ENCODE measurements at regions not wholly inside any gene's neighbourhood (a gene's known extent, or its start where the extent isn't known, plus 50 kb on each side); places are given as distances from the start of the nearest gene placed in this dataset.

GRCh38 chr13:66207610-66208009, 1022.5 kb downstream of the PCDH9 start:
- Histone ChIP-seq H2AK5ac (ENCODE audit: insufficient read length, low read length) (no peak overlapping the region), H3K9ac (ENCODE audit: extremely low read depth, insufficient read length, low read length) (no peak overlapping the region), H3K27me3 (ENCODE audit: insufficient read depth, low read length) (no peaks in the 10 kb centered on the region), H3K14ac (ENCODE audit: insufficient read depth, low read length) (no peak overlapping the region), H3K79me1 (ENCODE audit: insufficient read depth, low read depth, low read length, poor library complexity, severe bottlenecking) (no peaks in the 10 kb centered on the region), H2BK5ac (ENCODE audit: insufficient read length, low read length) (no peak overlapping the region), H2BK12ac (ENCODE audit: insufficient read length, low read depth, low read length) (no peak overlapping the region), H3K4me1 (ENCODE audit: insufficient read depth, low read length) (no peaks in the 10 kb centered on the region), H3K4me2 (ENCODE audit: insufficient read depth, insufficient read length, low read length) (no peak overlapping the region), H2AFZ (ENCODE audit: low read length) (no peak overlapping the region), H3K9me3 (ENCODE audit: control insufficient read depth, low read depth, low read length) (no peaks in the 10 kb centered on the region), H3K79me2 (ENCODE audit: insufficient read depth, low read length) (no peaks in the 10 kb centered on the region), H3K4ac (ENCODE audit: low read depth, low read length) (no peak overlapping the region), H3K18ac (ENCODE audit: insufficient read length, low read depth, low read length) (no peak overlapping the region), H2BK15ac (ENCODE audit: low read depth, low read length) (no peak overlapping the region), H3K23ac (ENCODE audit: insufficient read length, low read depth, low read length) (no peak overlapping the region), H3K56ac (ENCODE audit: insufficient read length, low read depth, low read length) (no peak overlapping the region), H2BK20ac (ENCODE audit: low read depth, low read length, poor library complexity, severe bottlenecking) (no peak overlapping the region), H3K23me2 (ENCODE audit: insufficient read length, low read depth, low read length, poor library complexity, severe bottlenecking) (no peaks in the 10 kb centered on the region), H4K8ac (replicated peaks; ENCODE audit: insufficient read length, low read depth, low read length) (no peak overlapping the region), H3K27ac (ENCODE audit: insufficient read length, low read depth, low read length) (no peak overlapping the region), H4K5ac (ENCODE audit: insufficient read length, low read depth, low read length) (no peak overlapping the region), H2BK120ac (ENCODE audit: low read depth, low read length, poor library complexity, severe bottlenecking) (no peak overlapping the region), H3T11ph (ENCODE audit: low read length) (no peak overlapping the region), H4K20me1 (ENCODE audit: control insufficient read depth, insufficient read depth, insufficient read length) (no peaks in the 10 kb centered on the region), H4K91ac (ENCODE audit: insufficient read length, low read depth, low read length) (no peak overlapping the region)
- TF ChIP-seq CTCF (conservative IDR thresholded peaks at IDR 0.05), result no peak
- no peak overlapping the region for H3K27ac Mint-ChIP-seq
- H3K9me3 Mint-ChIP-seq, result peaks cover 0 to 9% of the 10 kb centered on the region in 2 experiments; a peak in 3 of 5 replicates
- H3K4me1 Mint-ChIP-seq, result no peaks in the 10 kb centered on the region
- no peaks in the 10 kb centered on the region; a peak in 1 of 7 replicates for H3K36me3 Mint-ChIP-seq (ENCODE audit: insufficient read depth in 1 of 3, low read depth in 3 of 3)
- no peak for DNase-seq
- peaks cover 49% of the 10 kb centered on the region for H3K27me3 Mint-ChIP-seq (ENCODE audit: low read depth)
- no CpG with 5 or more reads among the region's 1 CpG for WGBS (ENCODE audit: extremely low coverage, insufficient read length, low lambda C conversion rate)
- no peak overlapping the region for H3K4me3 Mint-ChIP-seq
